GM19397 (cell line): ENCODE measurements at regions not wholly inside any gene's neighbourhood (a gene's known extent, or its start where the extent isn't known, plus 50 kb on each side); places are given as distances from the start of the nearest gene placed in this dataset.
A peak's percentile ranks its signal among the peaks of the same experiment; 100 is the strongest.
"Not testable (repeated sequence)": the region's sequence is repeated elsewhere in the genome, so short reads cannot be mapped to it uniquely, and the experiment has no call there.

Experiments used
- ATAC-seq: cut with Tn5 transposase; IDR thresholded peaks from one replicate; pipeline ENCODE4 v1.9.1; 2021; ENCODE audit warnings: mild to moderate bottlenecking, moderate library complexity; ENCODE audit not compliant: unreplicated experiment

- peak; percentile 63 for ATAC-seq
Measured at GRCh38 chr1:86798608-86799291, 94.4 kb downstream of the SH3GLB1 start.

DNA sequence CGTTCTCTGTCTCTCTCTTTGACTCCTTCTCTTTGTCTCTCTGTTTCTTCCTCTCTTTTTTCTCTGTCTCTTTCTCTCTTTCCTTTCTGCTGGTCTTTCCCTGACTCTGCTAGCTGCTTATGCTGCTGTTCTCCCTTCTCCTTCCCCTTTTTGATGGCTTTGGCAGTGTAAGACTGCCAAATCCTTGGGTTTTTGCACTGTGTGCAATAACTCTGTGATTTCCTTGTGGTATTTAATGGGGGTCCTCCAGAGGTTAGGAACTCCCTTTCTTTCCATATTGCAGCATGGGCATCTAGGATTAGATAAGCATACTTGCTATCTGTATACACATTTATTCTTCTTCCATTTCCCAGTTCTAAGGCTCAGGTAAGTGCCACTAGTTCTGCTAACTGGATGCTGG lies 99.3 kb downstream of the SH3GLB1 start:
- not testable (repeated sequence) for ATAC-seq

GRCh38 chr1:86805898-86806519 lies 101.6 kb downstream of the SH3GLB1 start:
- not testable (repeated sequence) for ATAC-seq

- no peak for ATAC-seq
Measured at GRCh38 chr1:86811142-86811924, 102.6 kb downstream of the SELENOF start.

GRCh38 chr1:86812286-86812685 lies 101.6 kb downstream of the SELENOF start:
- ATAC-seq, result no peak
